ENCODE measurements at regions not wholly inside any gene's neighbourhood (a gene's known extent, or its start where the extent isn't known, plus 50 kb on each side); places are given as distances from the start of the nearest gene placed in this dataset.

GRCh38 chr4:57774171-57774570 is 664.0 kb upstream of the IGFBP7 start:
- H2AFZ ChIP-seq (ENCODE audit: low read depth, low read length), result no peak overlapping the region
- H3K79me2 ChIP-seq (replicated peaks; ENCODE audit: insufficient read depth, low read length), result no peaks in the 10 kb centered on the region
- H3K4me2 ChIP-seq (ENCODE audit: low read length), result no peak overlapping the region
- no peaks in the 10 kb centered on the region for H3F3A ChIP-seq (ENCODE audit: insufficient read depth, low read length, poor library complexity, severe bottlenecking)
- no peaks in the 10 kb centered on the region for H3K9me2 ChIP-seq (ENCODE audit: insufficient read depth, low read length)
- no peak overlapping the region for H3K4me3 ChIP-seq (ENCODE audit: low read length)
- H3K36me3 ChIP-seq (ENCODE audit: insufficient read depth, low read length), result no peaks in the 10 kb centered on the region
- TF ChIP-seq EZH2 (IDR thresholded peaks at IDR 0.05; ENCODE audit: borderline replicate concordance, insufficient read depth, low read length, poor library complexity, severe bottlenecking), result no peak
- TF ChIP-seq MXI1 (conservative IDR thresholded peaks at IDR 0.05; ENCODE audit: poor library complexity, severe bottlenecking), result no peak
- no peak for TF ChIP-seq SMC3 (conservative IDR thresholded peaks at IDR 0.05; ENCODE audit: poor library complexity)
- no peak for TF ChIP-seq RAD21 (conservative IDR thresholded peaks at IDR 0.05)
- TF ChIP-seq REST (IDR thresholded peaks at IDR 0.05; ENCODE audit: borderline replicate concordance), result no peak
- no peak for TF ChIP-seq EP300 (conservative IDR thresholded peaks at IDR 0.05; ENCODE audit: poor library complexity, severe bottlenecking)
- TF ChIP-seq CTCF (IDR thresholded peaks at IDR 0.05; ENCODE audit: poor library complexity, severe bottlenecking), result no peak
- TF ChIP-seq TAF1 (IDR thresholded peaks at IDR 0.05; ENCODE audit: low read depth), result no peak
- no peak for TF ChIP-seq POLR2AphosphoS5 (IDR thresholded peaks at IDR 0.05)
- H3K9ac ChIP-seq (ENCODE audit: low read length), result no peak overlapping the region
- H3K27me3 ChIP-seq (ENCODE audit: insufficient read depth, low read depth, low read length), result no peaks in the 10 kb centered on the region
- H4K20me1 ChIP-seq (ENCODE audit: insufficient read depth), result no peaks in the 10 kb centered on the region
- H3K27ac ChIP-seq (ENCODE audit: low read length), result no peak overlapping the region
- H3K9me3 ChIP-seq (ENCODE audit: low read length), result no peaks in the 10 kb centered on the region

GRCh38 chr4:57766341-57766740 is 656.2 kb upstream of the IGFBP7 start:
- Histone ChIP-seq H3F3A (ENCODE audit: insufficient read depth, low read length, poor library complexity, severe bottlenecking) (no peaks in the 10 kb centered on the region), H3K36me3 (ENCODE audit: insufficient read depth, low read length) (no peaks in the 10 kb centered on the region), H4K20me1 (ENCODE audit: insufficient read depth) (no peaks in the 10 kb centered on the region), H3K79me2 (replicated peaks; ENCODE audit: insufficient read depth, low read length) (no peaks in the 10 kb centered on the region), H3K9ac (ENCODE audit: low read length) (no peak overlapping the region), H2AFZ (ENCODE audit: low read depth, low read length) (no peak overlapping the region), H3K9me2 (ENCODE audit: insufficient read depth, low read length) (no peaks in the 10 kb centered on the region), H3K4me3 (ENCODE audit: low read length) (no peak overlapping the region), H3K4me2 (ENCODE audit: low read length) (no peak overlapping the region), H3K9me3 (ENCODE audit: low read length) (no peaks in the 10 kb centered on the region), H3K27me3 (ENCODE audit: insufficient read depth, low read depth, low read length) (no peaks in the 10 kb centered on the region), H3K27ac (ENCODE audit: low read length) (no peak overlapping the region)
- TF ChIP-seq CTCF (IDR thresholded peaks at IDR 0.05; ENCODE audit: poor library complexity, severe bottlenecking), result no peak
- no peak for TF ChIP-seq MXI1 (conservative IDR thresholded peaks at IDR 0.05; ENCODE audit: poor library complexity, severe bottlenecking)
- TF ChIP-seq REST (IDR thresholded peaks at IDR 0.05; ENCODE audit: borderline replicate concordance), result no peak
- TF ChIP-seq SMC3 (conservative IDR thresholded peaks at IDR 0.05; ENCODE audit: poor library complexity), result no peak
- TF ChIP-seq TAF1 (IDR thresholded peaks at IDR 0.05; ENCODE audit: low read depth), result no peak
- TF ChIP-seq POLR2AphosphoS5 (IDR thresholded peaks at IDR 0.05), result no peak
- TF ChIP-seq EZH2 (IDR thresholded peaks at IDR 0.05; ENCODE audit: borderline replicate concordance, insufficient read depth, low read length, poor library complexity, severe bottlenecking), result no peak
